HG02885 (cell line): ENCODE measurements at regions not wholly inside any gene's neighbourhood (a gene's known extent, or its start where the extent isn't known, plus 50 kb on each side); places are given as distances from the start of the nearest gene placed in this dataset.

ENCODE experiments used
- ATAC-seq: cut with Tn5 transposase; IDR thresholded peaks from one replicate; pipeline ENCODE4 v1.9.1; 2021; ENCODE audit warnings: mild to moderate bottlenecking; ENCODE audit not compliant: unreplicated experiment, poor library complexity

GRCh38 chr6:113095841-113096240 lies 748.7 kb downstream of the RFPL4B start:
- no peak for ATAC-seq

DNA sequence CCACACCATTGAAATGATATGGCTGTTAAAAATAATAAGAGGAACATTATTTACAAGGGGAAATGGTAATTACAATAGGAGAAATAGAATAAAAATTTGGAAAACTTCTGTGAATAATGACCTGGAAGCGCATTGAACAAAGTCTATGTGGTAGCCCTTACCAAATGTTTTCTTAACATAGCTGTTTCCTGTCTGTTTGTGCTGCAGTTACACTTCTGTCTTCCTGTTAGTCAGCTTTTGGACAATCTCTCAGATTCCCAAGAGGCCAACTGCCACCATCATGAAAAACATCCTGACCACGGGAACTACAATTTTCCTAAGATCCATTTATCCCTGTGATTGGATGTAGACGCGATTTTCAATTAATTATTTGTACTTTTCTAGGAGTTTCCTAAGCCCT lies 754.4 kb upstream of the MARCKS start:
- ATAC-seq: no peak

GRCh38 chr6:113103634-113104361 lies 753.3 kb upstream of the MARCKS start:
- ATAC-seq: no peak

- no peak for ATAC-seq
Measured at GRCh38 chr6:113104541-113104940, 752.6 kb upstream of the MARCKS start.

- no peak for ATAC-seq
Measured at GRCh38 chr6:113104951-113105350, 752.2 kb upstream of the MARCKS start.

DNA sequence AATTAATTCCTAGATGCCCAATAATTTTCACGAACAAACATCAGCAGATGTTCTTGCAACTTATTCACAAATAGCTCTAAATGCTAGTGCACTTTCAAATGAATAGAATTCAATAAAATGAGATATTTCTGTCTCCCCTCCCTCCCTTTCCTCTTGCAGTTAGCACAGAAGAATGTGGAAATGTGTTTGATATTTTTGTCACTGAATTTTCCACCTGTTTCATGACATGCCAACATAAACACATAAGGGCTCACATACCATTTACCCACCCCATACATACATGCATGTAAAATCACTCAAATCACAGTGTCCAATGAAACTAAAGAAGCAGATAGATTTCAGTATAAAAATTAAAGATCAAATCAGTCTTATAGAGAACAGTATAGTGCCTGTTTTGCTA lies 746.9 kb upstream of the MARCKS start:
- no peak for ATAC-seq

DNA sequence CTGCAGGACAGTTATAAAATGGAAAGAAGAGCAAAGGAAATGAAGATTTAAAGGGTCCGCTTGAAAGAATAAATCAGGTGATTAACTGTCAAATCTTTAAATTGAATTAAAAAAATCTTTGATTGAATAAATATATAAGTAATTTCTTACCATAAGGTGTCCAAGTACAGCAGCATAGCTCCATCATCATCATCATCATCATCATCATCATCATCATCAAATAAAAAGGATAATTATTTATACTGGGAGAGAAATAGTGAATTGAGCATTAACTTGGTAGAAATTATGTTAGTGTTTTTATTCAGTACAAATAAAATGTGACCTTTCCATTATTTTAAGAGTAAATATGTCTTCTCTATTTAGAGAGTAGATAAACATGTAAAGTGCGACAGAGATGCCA lies 745.6 kb upstream of the MARCKS start:
- no peak for ATAC-seq

- no peak for ATAC-seq
Measured at GRCh38 chr6:113112086-113112485, 745.1 kb upstream of the MARCKS start.

GRCh38 chr6:113115196-113115595 lies 741.9 kb upstream of the MARCKS start:
- ATAC-seq: no peak

GRCh38 chr6:113120224-113120581 lies 736.9 kb upstream of the MARCKS start:
- ATAC-seq: no peak

DNA sequence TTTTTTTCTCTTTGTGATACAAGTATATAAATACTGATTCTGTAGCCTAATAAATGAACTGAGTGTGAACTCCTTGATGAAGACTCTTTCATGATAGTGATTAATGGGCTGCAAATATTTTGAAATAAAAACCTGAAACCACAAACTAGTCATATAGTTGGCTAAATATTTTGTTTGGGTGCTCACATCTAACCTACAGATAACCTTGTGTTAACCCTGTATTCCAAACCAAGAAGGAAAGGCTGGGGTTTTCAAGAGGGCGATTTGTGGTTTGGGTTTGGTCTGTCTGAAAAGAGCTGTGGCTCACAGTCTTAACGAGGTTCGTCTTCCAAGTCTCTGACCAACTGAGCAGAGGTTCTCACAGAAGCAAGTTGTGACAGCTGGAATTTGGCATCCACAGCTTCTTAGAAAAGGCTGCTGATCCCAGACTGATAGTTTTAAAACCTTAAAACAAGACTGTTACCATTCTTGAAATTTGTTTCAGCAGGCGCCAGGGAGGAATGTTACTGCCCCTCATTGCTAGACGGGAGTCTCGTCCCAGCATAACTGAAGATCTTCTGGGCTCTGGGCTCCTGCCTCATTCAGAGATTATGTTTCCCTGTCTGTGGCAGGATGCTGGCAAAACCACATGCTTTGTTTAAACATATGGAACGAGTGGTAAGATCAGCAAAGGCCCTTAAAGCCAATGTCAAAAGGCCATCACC lies 736.4 kb upstream of the MARCKS start:
- no peak for ATAC-seq

- no peak for ATAC-seq
Measured at GRCh38 chr6:113121571-113121970, 735.6 kb upstream of the MARCKS start.

- no peak for ATAC-seq
Measured at GRCh38 chr6:113122060-113122459, 735.1 kb upstream of the MARCKS start.

DNA sequence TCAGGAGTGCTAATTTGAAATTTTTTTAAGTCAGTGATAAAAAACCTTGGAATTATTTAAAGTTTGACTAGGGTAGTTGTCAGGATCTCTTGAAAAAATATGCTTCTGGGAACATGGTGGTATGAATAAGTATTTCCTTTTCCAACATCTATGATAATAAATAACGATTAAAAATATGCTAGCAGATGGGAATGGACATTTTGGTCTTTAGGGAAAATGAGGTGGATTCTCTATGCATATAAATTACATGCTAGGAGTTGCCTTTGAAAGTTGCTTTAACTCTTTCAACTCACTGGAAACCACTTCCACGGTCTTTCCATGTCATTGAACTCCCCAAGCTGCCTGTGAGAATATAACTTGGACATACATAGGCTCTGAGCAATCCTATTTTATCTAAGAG lies 731.5 kb upstream of the MARCKS start:
- no peak for ATAC-seq

DNA sequence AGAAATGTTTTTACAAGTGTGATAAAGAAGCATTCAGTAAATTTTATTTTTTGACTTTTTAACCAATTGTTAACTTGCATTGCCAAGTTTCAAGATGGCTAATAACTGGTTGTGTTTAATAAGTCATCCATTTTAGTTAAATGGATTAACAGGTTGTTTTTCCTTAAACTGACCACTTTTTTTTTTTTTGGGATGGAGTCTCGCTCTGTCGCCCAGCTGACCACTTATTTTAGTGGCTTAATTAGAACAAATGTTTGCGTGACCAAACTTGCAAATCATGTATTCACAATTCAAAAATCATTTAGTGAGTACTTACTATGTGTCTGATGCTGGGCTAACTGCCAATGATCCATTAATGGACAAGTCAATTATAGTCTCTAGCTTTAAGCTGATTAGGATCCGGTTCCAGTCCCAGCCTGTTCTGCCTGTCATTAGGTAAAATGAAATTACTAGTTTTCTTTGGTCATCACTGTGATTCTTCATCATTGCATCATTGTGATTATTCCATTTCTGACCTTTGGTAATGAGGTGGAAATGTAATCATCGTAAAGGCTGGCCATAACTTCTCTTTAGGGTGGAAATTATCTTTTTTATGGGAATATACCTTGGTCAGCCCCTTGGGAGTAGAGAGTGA lies 729.2 kb upstream of the MARCKS start:
- no peak for ATAC-seq

GRCh38 chr6:113128661-113129060 lies 728.5 kb upstream of the MARCKS start:
- no peak for ATAC-seq

- ATAC-seq: no peak
Measured at GRCh38 chr6:113129991-113130390, 727.2 kb upstream of the MARCKS start.

DNA sequence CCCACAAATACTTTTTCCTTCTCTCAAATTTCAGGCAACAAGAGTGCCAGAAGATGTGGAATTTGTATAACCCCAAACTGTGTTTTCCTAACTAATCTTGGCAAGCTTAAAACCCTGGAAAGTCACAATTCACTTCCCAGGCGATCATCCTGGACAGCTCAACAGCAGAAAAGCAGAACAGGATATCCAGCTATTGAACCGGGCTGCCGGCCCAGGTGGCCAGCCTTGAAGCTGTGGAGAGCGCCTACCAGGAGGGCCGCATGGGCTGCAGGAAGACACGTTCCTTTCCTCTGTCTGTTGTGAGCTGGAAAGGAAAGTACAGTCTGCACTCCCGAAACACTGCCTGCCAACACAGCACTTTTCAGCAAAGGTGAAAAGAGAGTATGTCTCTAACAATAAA lies 719.7 kb upstream of the MARCKS start:
- no peak for ATAC-seq

DNA sequence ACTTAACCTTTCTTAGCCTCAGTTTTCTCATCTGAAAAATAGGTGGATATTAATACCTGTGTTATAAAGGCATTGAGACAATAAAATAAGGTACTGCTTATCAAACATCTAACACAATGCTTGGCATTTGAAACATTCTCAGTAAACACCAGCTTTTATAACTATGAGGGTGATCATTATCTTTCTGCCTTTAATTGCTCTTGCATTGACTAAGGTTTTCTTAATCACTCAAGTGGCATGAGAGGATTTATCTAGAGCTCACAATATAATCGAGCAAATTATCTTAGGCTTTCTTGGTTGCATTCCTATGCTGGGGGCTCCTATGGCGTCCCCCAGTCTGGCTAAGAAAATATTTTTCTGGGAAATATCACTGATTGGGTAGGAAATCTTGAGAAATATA lies 716.4 kb upstream of the MARCKS start:
- ATAC-seq: no peak

- ATAC-seq: no peak
Measured at GRCh38 chr6:113141901-113142300, 715.2 kb upstream of the MARCKS start.

- no peak for ATAC-seq
Measured at GRCh38 chr6:113142671-113143174, 714.4 kb upstream of the MARCKS start.
